SK-N-SH (cell line): ENCODE measurements at regions not wholly inside any gene's neighbourhood (a gene's known extent, or its start where the extent isn't known, plus 50 kb on each side); places are given as distances from the start of the nearest gene placed in this dataset.
"Not testable (repeated sequence)": the region's sequence is repeated elsewhere in the genome, so short reads cannot be mapped to it uniquely, and the experiment has no call there.

ENCODE experiments used
- CHD2 ChIP-seq: fragments of 150-350 bp; IDR thresholded peaks from 2 replicates; pipeline ENCODE4 v1.6.1; 2018; ENCODE audit warnings: low read length; ENCODE audit not compliant: partially characterized antibody
- CTCF ChIP-seq: fragments of 200-600 bp; sonication (generic); IDR thresholded peaks from 2 replicates; pipeline ENCODE4 v1.6.1; 2017; ENCODE audit warnings: antibody characterized with exemption, mild to moderate bottlenecking, moderate library complexity
- EP300 ChIP-seq, 2 experiments: IDR thresholded peaks; 2 replicates each; pipeline versions ENCODE4 v1.4.0 to v1.6.1; 2012; ENCODE audit warnings: borderline replicate concordance in 1 of 2, low read depth in 1 of 2, low read length in 1 of 2
- GABPA ChIP-seq: IDR thresholded peaks from 2 replicates; pipeline ENCODE4 v1.4.0; 2012; ENCODE audit warnings: low read depth, mild to moderate bottlenecking
- JUND ChIP-seq: IDR thresholded peaks from 2 replicates; pipeline ENCODE4 v1.4.0; 2012
- MAX ChIP-seq: IDR thresholded peaks from 2 replicates; pipeline ENCODE4 v1.4.0; 2012; ENCODE audit warnings: low read depth
- RCOR1 ChIP-seq: fragments of 150-350 bp; IDR thresholded peaks from 2 replicates; pipeline ENCODE4 v1.6.1; 2017; ENCODE audit warnings: antibody characterized with exemption, low read length
- SMC3 ChIP-seq: IDR thresholded peaks from 2 replicates; pipeline ENCODE4 v1.6.1; 2012; ENCODE audit warnings: low read depth, low read length, improper control_type of control experiment
- TAF1 ChIP-seq: IDR thresholded peaks from 2 replicates; pipeline ENCODE4 v1.6.1; 2012; ENCODE audit warnings: low read depth, mild to moderate bottlenecking, low read length, moderate library complexity, borderline replicate concordance
- USF2 ChIP-seq: fragments of 150-350 bp; IDR thresholded peaks from 2 replicates; pipeline ENCODE4 v1.6.1; 2017; ENCODE audit warnings: antibody characterized with exemption, low read length, low read depth, borderline replicate concordance
- YY1 ChIP-seq: IDR thresholded peaks from 2 replicates; pipeline ENCODE4 v1.4.0; 2012; ENCODE audit warnings: low read depth, mild to moderate bottlenecking
- ZBTB33 ChIP-seq: IDR thresholded peaks from 2 replicates; pipeline ENCODE4 v1.4.0; 2012; ENCODE audit warnings: low read depth, borderline replicate concordance

GRCh38 chr9:39583413-39583747 is 227.9 kb downstream of the SPATA31A1 start:
- TF ChIP-seq EP300 (IDR thresholded peaks at IDR 0.05; ENCODE audit: borderline replicate concordance in 1 of 2, low read depth in 1 of 2, low read length in 1 of 2); USF2; CTCF; YY1; GABPA; RCOR1; ZBTB33; TAF1; MAX; SMC3; CHD2; JUND: not testable (repeated sequence)
